NT2/D1 (cell line): ENCODE measurements at regions not wholly inside any gene's neighbourhood (a gene's known extent, or its start where the extent isn't known, plus 50 kb on each side); places are given as distances from the start of the nearest gene placed in this dataset.

ENCODE experiments used
- DNase-seq: peaks from one replicate; pipeline ENCODE4 v3.0.0-alpha.2; 2011; ENCODE audit warnings: low read depth, low spot score
- H3K27me3 ChIP-seq: 2 replicates; pipeline ENCODE4 v1.6.0; 2011; ENCODE audit warnings: mild to moderate bottlenecking; ENCODE audit not compliant: insufficient read length, insufficient read depth
- H3K36me3 ChIP-seq: 2 replicates; pipeline ENCODE4 v1.6.1; 2011; ENCODE audit warnings: mild to moderate bottlenecking, low read length, mixed read lengths; ENCODE audit not compliant: insufficient read depth, insufficient read length
- H3K4me1 ChIP-seq: 2 replicates; pipeline ENCODE4 v1.5.1; 2011; ENCODE audit not compliant: insufficient read depth, insufficient read length
- H3K4me3 ChIP-seq: 2 replicates; pipeline ENCODE4 v1.5.1; 2011; ENCODE audit warnings: low read depth; ENCODE audit not compliant: insufficient read length
- H3K9ac ChIP-seq: 2 replicates; pipeline ENCODE4 v1.6.0; 2011; ENCODE audit warnings: low read depth; ENCODE audit not compliant: insufficient read length
- H3K9me3 ChIP-seq: 2 replicates; pipeline ENCODE4 v1.5.1; 2011; ENCODE audit warnings: mild to moderate bottlenecking, low read length; ENCODE audit not compliant: insufficient read depth
- SUZ12 ChIP-seq: IDR thresholded peaks from 2 replicates; pipeline ENCODE4 v1.6.1; 2011; ENCODE audit not compliant: insufficient read length, insufficient read depth; ENCODE audit errors: extremely low read depth
- YY1 ChIP-seq: IDR thresholded peaks from 2 replicates; pipeline ENCODE4 v1.6.1; 2011; ENCODE audit not compliant: insufficient read length, insufficient read depth
- ZNF274 ChIP-seq: IDR thresholded peaks from 2 replicates; pipeline ENCODE4 v1.6.1; 2011; ENCODE audit warnings: mild to moderate bottlenecking, low read depth, low read length

DNA sequence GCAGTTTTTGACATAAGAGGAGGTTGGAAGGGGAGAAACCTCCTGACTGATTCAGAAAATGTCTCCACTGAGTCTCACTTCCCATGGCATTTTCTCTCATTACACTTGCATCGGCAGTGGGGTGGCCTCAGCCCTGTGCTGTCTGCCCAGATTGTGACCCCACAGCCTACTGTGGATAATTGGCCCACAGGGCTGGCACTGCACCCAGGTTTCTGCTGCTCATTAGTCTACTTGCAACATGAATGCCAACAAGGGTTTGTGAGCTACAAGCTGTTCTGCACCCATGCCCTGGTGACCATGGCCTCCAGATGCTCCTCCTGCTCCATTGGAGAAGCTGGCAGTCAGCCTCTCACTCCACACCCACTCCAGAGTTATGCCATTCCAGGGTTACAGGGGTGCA is 296.0 kb downstream of the CTTN start:
- Histone ChIP-seq H3K9ac (no peak overlapping the region), H3K4me3 (no peak overlapping the region), H3K9me3 (peaks cover 21% of the 10 kb centered on the region; the same call in 1 of the 2 replicates), H3K4me1 (no peaks in the 10 kb centered on the region), H3K36me3 (no peaks in the 10 kb centered on the region), H3K27me3 (no peaks in the 10 kb centered on the region)
- TF ChIP-seq SUZ12 (no peak), YY1 (no peak), ZNF274 (no peak)
- DNase-seq: no peak

DNA sequence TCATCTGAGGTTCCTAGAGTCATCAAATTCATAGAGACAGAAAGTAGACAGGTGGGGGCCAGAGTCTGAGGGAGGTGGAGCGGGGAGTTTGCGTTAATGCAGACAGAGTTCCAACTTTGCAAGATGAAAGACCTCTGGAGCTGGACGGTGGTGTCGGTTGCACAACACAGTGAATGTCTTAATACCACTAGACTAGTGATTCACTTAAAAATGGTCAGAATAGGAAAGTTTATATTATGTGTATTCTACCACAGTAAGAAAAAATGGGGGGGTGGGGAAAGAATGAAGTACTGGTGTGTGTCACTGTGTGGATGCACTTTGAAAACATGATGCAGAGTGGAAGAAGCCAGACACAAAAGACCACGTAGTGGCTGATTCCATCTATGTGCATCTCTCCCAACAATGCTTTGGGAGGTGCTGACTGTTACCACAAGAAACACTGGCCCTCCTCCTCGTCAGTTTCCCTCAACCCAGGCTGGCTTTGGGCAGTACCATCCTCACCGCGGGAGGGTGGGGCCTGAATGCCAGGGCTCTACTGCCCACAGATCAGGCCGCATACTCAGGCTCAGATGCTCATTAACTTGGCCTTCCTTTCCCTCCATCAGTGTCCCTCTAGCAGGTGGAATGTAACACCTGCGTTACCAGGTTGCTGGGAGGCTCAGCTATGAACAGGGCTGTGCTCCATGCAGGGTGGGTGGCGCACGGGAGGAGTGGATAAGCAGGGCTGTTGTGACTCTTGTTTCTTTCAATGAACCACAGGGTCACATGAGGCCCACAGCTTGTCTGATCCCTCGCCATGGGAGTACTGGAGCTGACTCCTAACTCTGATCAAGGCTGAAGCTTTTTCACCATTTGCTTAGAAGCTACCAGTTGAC is 297.0 kb downstream of the CTTN start:
- Histone ChIP-seq H3K27me3 (no peaks in the 10 kb centered on the region), H3K36me3 (no peaks in the 10 kb centered on the region), H3K9me3 (peaks cover 12% of the 10 kb centered on the region; the same call in 1 of the 2 replicates), H3K4me3 (no peak overlapping the region), H3K9ac (no peak overlapping the region), H3K4me1 (peaks cover 3% of the 10 kb centered on the region)
- no peak for TF ChIP-seq SUZ12
- DNase-seq: no peak

DNA sequence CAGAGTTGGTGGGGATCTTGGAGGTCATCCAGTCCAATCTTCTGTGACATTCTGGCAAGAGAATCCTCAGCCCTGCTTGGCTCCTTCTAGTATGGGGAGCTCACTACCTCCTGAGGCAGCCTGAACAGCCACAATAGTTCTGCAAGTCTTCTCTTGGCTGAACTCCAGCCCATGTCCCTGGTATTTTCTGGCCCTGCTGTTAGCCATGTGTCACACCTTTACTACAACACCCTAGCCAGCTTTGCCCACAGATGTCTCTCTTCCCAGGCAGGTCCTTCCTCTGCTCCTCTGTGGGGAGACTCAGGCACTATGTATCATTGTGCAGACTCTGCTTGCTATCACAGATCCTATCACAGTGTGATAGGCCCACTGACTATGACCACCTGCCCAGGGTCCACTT is 297.7 kb downstream of the CTTN start:
- Histone ChIP-seq H3K27me3 (no peaks in the 10 kb centered on the region), H3K4me1 (peaks cover 4% of the 10 kb centered on the region), H3K36me3 (no peaks in the 10 kb centered on the region), H3K4me3 (no peak overlapping the region), H3K9me3 (peaks cover 10% of the 10 kb centered on the region; the same call in 1 of the 2 replicates), H3K9ac (no peak overlapping the region)
- TF ChIP-seq SUZ12 (no peak), ZNF274 (no peak), YY1 (no peak)
- no peak for DNase-seq

DNA sequence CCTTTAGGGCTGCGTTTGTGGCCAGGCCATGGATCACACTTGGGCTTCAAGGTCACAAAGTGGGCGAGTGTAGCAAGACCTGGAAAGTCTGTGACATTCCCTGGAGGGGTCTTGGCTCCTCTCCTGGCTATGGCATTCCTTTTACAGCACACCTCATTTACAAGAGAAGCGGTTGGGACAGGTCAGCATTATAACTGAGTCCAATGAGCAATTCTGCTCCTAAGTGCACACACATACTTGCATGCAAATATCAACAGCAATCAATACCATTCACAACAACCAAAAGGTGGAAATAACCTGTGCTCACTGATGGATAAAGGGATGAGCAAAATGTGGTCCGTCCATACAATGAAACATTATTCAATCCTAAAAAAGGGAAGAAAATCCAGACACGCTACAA is 298.2 kb downstream of the CTTN start:
- Histone ChIP-seq H3K36me3 (no peaks in the 10 kb centered on the region), H3K4me1 (peaks cover 4% of the 10 kb centered on the region), H3K9ac (no peak overlapping the region), H3K4me3 (no peak overlapping the region), H3K9me3 (peaks cover 10% of the 10 kb centered on the region; the same call in 1 of the 2 replicates), H3K27me3 (no peaks in the 10 kb centered on the region)
- TF ChIP-seq ZNF274 (no peak), YY1 (no peak), SUZ12 (no peak)
- DNase-seq: no peak

DNA sequence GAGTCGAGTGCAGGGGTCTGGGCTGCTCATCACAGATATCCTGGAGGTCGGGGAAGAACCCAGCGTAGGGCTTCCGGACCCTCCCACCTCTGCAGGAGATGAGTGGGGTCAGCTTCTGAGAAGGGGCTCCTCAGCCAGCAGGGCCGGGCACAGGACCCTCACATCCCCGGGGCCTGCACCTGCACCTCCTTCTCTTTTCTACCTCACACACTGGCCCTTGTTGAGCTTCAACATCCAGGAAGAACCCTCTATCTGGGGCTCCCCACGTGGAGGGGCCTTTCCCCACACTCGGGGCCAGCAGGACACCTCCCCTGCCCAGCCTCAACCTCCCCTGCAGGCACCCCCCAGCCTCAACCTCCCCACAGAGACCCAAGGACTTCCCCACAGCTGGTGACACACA is 299.4 kb downstream of the CTTN start:
- peaks cover 4% of the 10 kb centered on the region for H3K4me1 ChIP-seq
- TF ChIP-seq ZNF274 (no peak), SUZ12 (no peak), YY1 (no peak)
- no peaks in the 10 kb centered on the region for H3K36me3 ChIP-seq
- H3K9ac ChIP-seq: no peak overlapping the region
- H3K4me3 ChIP-seq: no peak overlapping the region
- H3K27me3 ChIP-seq: no peaks in the 10 kb centered on the region
- peaks cover 10% of the 10 kb centered on the region; the same call in 1 of the 2 replicates for H3K9me3 ChIP-seq
- DNase-seq: no peak

DNA sequence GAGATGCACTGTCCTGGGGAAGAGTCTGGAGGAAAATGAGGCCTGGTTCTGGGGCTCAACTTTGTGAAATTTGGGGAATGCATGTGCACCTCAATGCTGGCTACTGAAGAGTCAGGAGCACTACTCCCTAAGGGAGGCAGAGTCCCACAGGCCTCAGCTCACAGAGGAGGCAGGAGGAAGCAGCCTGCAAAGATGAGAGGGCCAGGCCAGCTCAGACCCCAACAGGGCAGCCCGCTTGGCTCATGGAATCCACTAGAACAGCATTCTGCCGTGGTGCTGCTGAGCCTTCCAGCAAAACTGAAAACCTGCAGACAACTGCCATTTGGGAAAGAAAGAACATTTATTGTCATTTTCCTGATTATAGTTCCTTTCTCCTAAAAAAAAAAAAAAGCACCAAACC is 300.5 kb downstream of the CTTN start:
- TF ChIP-seq YY1: no peak
- H3K27me3 ChIP-seq: no peaks in the 10 kb centered on the region
- no peaks in the 10 kb centered on the region for H3K36me3 ChIP-seq
- H3K9ac ChIP-seq: no peak overlapping the region
- H3K9me3 ChIP-seq: peaks cover 10% of the 10 kb centered on the region; the same call in 1 of the 2 replicates
- DNase-seq: no peak
- H3K4me3 ChIP-seq: no peak overlapping the region
- H3K4me1 ChIP-seq: peaks cover 7% of the 10 kb centered on the region

DNA sequence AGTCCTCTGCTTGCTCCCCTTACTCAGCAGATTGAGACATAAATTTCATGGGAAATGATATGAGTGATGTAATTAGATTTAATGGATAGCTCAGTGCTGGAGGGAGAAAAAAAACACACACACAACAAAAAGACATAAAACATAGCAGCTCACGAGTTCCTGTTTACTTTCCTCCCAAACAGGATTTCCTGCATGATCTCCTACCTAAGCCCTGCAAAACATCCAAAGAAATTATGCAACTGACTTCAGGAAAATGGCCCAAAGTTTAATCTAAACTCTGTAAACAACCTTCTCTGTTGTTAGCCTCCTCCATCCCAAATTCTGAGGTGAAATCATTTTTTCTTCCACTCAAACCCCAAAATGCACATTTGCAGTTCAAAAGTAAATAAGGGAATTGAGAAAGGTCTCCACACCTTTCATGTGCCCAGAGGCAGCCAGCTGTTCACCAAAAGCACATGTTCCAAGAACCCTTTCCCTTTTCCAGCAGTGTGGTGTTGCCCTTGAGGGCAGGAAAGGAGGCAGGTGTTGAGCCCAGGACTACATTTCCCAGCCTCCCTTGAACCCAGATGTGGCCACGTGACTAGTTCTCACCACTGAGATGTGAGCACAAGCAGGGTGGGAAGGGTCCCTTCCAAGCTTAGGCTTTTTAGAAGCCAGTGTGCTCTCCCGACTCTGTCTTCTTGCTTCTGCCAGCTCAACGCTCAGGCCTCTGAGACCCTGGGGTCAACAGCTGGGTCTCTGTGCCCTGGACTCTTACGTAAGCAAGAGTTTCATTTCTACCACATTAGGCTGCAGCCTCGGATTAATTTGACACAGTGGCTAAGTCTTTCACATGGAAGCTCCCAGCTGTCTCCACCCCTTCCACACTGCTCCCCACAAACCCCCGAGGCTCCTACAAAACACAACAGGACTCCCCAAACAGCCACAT is 301.2 kb downstream of the CTTN start:
- Histone ChIP-seq H3K4me3 (no peak overlapping the region), H3K9me3 (peaks cover 10% of the 10 kb centered on the region; the same call in 1 of the 2 replicates), H3K27me3 (no peaks in the 10 kb centered on the region), H3K36me3 (no peaks in the 10 kb centered on the region), H3K4me1 (peaks cover 7% of the 10 kb centered on the region), H3K9ac (no peak overlapping the region)
- DNase-seq: peak; percentile 15
- no peak for TF ChIP-seq YY1
- no peak for TF ChIP-seq ZNF274
- TF ChIP-seq SUZ12: no peak
